HEK293T (cell line): ENCODE measurements at regions not wholly inside any gene's neighbourhood (a gene's known extent, or its start where the extent isn't known, plus 50 kb on each side); places are given as distances from the start of the nearest gene placed in this dataset.

Experiments
- BHLHE40 ChIP-seq: fragments of 450-650 bp; IDR thresholded peaks from 2 replicates; pipeline ENCODE4 v1.6.1; 2016; ENCODE audit warnings: mild to moderate bottlenecking, moderate library complexity, borderline replicate concordance
- CTBP1 ChIP-seq: fragments of 450-650 bp; IDR thresholded peaks from 2 replicates; pipeline ENCODE4 v1.6.1; 2016; ENCODE audit warnings: borderline replicate concordance
- ELF4 ChIP-seq: fragments of 450-650 bp; IDR thresholded peaks from 2 replicates; pipeline ENCODE4 v1.6.1; 2017; ENCODE audit warnings: antibody characterized with exemption
- FOXM1 ChIP-seq: fragments of 450-650 bp; IDR thresholded peaks from 2 replicates; pipeline ENCODE4 v1.6.1; 2017; ENCODE audit warnings: mild to moderate bottlenecking, borderline replicate concordance
- SP1 ChIP-seq: fragments of 450-650 bp; IDR thresholded peaks from 2 replicates; pipeline ENCODE4 v1.6.1; 2017
- TARDBP ChIP-seq: fragments of 450-650 bp; IDR thresholded peaks from 2 replicates; pipeline ENCODE4 v1.6.1; 2016

GRCh38 chr3:76872999-76873398 lies 166.9 kb upstream of the ROBO2 start:
- TF ChIP-seq CTBP1 (no peak), FOXM1 (no peak), BHLHE40 (no peak), SP1 (no peak), ELF4 (no peak), TARDBP (no peak)
